Smooth muscle cell (in vitro differentiated cells): ENCODE measurements at regions not wholly inside any gene's neighbourhood (a gene's known extent, or its start where the extent isn't known, plus 50 kb on each side); places are given as distances from the start of the nearest gene placed in this dataset.
A peak's percentile ranks its signal among the peaks of the same experiment; 100 is the strongest.

Experiments
- DNase-seq: peaks from one replicate; lab custom pipeline; 2025; ENCODE audit not compliant: unreplicated experiment; lab: John Stamatoyannopoulos, UW
- H2AFZ ChIP-seq: fragments of 200-600 bp; sonication (generic); 2 replicates; pipeline ENCODE4 v1.6.0; 2016; ENCODE audit warnings: antibody characterized with exemption, low read depth, mild to moderate bottlenecking
- H3F3A ChIP-seq: fragments of 200-600 bp; sonication (generic); 2 replicates; pipeline ENCODE4 v1.6.0; 2017; ENCODE audit warnings: antibody characterized with exemption, low read depth
- H3K27ac ChIP-seq: fragments of 200-600 bp; sonication (generic); 2 replicates; pipeline ENCODE4 v1.5.1; 2016; ENCODE audit warnings: low read depth, mild to moderate bottlenecking
- H3K27me3 ChIP-seq: fragments of 200-600 bp; sonication (generic); 2 replicates; pipeline ENCODE4 v1.6.1; 2016; ENCODE audit warnings: low read depth, mild to moderate bottlenecking
- H3K36me3 ChIP-seq: fragments of 200-600 bp; sonication (generic); 2 replicates; pipeline ENCODE4 v1.5.1; 2016; ENCODE audit warnings: low read depth
- H3K4me1 ChIP-seq: fragments of 200-600 bp; sonication (generic); 2 replicates; pipeline ENCODE4 v1.5.1; 2016; ENCODE audit warnings: low read depth
- H3K4me2 ChIP-seq: fragments of 200-600 bp; sonication (generic); 2 replicates; pipeline ENCODE4 v1.6.0; 2016; ENCODE audit warnings: mild to moderate bottlenecking
- H3K4me3 ChIP-seq: fragments of 200-600 bp; sonication (generic); 2 replicates; pipeline ENCODE4 v1.5.1; 2016; ENCODE audit warnings: mild to moderate bottlenecking
- H3K79me2 ChIP-seq: fragments of 200-600 bp; sonication (generic); 2 replicates; pipeline ENCODE4 v1.6.0; 2016; ENCODE audit warnings: low read depth, mild to moderate bottlenecking
- H3K9ac ChIP-seq: fragments of 200-600 bp; sonication (generic); 2 replicates; pipeline ENCODE4 v1.6.0; 2016; ENCODE audit warnings: low read depth
- H3K9me3 ChIP-seq: fragments of 200-600 bp; sonication (generic); replicated peaks from 2 replicates; pipeline ENCODE4 v1.5.1; 2016; ENCODE audit warnings: low read depth
- H4K20me1 ChIP-seq: fragments of 200-600 bp; sonication (generic); 2 replicates; pipeline ENCODE4 v1.6.0; 2016; ENCODE audit warnings: low read depth
- WGBS: methylation state at CpG from one replicate; pipeline ENCODE4 v1.1.7; 2016; ENCODE audit warnings: low lambda C conversion rate; 5-methylcytosine and 5-hydroxymethylcytosine counted together
- TF ChIP-seq, protein P1 (sequence below): fragments of 200-600 bp; sonication (generic); IDR thresholded peaks from 2 replicates; pipeline ENCODE4 v1.5.1; 2017; ENCODE audit warnings: borderline replicate concordance, mild to moderate bottlenecking, antibody characterized with exemption; ENCODE audit not compliant: insufficient read depth, poor library complexity, severe bottlenecking

DNA sequence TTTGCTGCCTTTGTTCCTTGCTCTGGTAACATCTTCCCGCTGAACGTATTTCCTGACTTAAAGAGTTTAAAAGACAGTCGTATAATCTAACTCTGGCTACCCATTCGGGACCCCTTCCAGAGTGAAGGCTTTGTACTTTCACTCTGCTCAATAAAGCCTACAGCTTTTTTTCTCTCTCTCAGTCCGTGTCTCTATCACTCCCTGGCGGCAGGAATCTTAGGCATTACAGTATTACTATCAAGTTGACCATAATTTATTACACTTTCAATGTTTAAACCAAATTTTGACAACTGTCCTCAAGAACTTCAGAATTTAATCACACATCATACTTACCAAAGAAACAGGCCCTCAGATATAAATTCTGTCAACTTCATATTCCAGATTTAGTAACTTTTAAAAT is 967.9 kb downstream of the FSCB start:
- no peak for DNase-seq
- H3F3A ChIP-seq = no peaks in the 10 kb centered on the region
- H4K20me1 ChIP-seq = no peaks in the 10 kb centered on the region
- H2AFZ ChIP-seq = peak overlapping the region; percentile 90
- no peaks in the 10 kb centered on the region for H3K9me3 ChIP-seq
- 18% methylated on average over 6 of the region's 6 CpGs for WGBS
- no peak overlapping the region for H3K27ac ChIP-seq
- H3K4me1 ChIP-seq = no peaks in the 10 kb centered on the region
- H3K36me3 ChIP-seq = no peaks in the 10 kb centered on the region
- H3K79me2 ChIP-seq = no peaks in the 10 kb centered on the region
- no peak overlapping the region for H3K9ac ChIP-seq
- peak overlapping the region; percentile 82 for H3K4me2 ChIP-seq
- H3K4me3 ChIP-seq = peak overlapping the region; percentile 49
- TF ChIP-seq, protein P1, sequence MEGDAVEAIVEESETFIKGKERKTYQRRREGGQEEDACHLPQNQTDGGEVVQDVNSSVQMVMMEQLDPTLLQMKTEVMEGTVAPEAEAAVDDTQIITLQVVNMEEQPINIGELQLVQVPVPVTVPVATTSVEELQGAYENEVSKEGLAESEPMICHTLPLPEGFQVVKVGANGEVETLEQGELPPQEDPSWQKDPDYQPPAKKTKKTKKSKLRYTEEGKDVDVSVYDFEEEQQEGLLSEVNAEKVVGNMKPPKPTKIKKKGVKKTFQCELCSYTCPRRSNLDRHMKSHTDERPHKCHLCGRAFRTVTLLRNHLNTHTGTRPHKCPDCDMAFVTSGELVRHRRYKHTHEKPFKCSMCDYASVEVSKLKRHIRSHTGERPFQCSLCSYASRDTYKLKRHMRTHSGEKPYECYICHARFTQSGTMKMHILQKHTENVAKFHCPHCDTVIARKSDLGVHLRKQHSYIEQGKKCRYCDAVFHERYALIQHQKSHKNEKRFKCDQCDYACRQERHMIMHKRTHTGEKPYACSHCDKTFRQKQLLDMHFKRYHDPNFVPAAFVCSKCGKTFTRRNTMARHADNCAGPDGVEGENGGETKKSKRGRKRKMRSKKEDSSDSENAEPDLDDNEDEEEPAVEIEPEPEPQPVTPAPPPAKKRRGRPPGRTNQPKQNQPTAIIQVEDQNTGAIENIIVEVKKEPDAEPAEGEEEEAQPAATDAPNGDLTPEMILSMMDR = peak; percentile 67
- H3K27me3 ChIP-seq = no peaks in the 10 kb centered on the region

DNA sequence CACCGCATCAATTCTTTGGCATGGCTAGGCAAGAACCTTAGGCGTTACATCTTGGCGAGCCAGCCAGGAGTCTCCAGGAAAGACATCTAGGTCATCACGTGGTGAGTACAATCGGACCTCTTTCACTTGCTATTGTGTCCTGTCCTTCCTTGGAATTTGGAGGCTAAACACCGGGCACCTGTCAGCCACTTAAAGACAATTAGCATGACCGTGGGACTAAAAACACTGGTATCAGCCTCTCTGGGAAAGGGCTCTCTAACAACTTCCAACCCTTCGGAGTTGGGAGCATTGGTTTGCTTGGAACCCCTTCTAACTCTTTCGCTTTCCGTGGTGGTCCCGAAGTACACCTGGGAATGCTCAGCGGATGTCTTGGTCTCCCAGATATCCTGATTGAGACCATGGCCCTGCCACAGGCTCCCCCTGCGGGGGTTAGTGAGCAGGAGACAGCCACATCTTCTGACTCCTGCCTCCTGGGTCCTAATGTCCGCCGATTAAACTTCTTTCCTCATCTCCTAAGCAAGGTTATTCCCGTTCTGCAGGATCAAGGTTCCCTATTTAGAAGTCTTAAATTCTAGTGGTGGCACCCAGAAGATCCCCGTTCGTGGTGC is 971.7 kb downstream of the FSCB start:
- WGBS = 90% methylated on average over 18 of the region's 18 CpGs
- TF ChIP-seq, protein P1 = no peak
- H3K36me3 ChIP-seq = no peaks in the 10 kb centered on the region
- H3K4me1 ChIP-seq = no peaks in the 10 kb centered on the region
- H3K9me3 ChIP-seq = no peaks in the 10 kb centered on the region
- H3K9ac ChIP-seq = no peak overlapping the region
- H3F3A ChIP-seq = no peaks in the 10 kb centered on the region
- no peak overlapping the region for H3K27ac ChIP-seq
- no peak for DNase-seq
- no peak overlapping the region for H2AFZ ChIP-seq
- no peaks in the 10 kb centered on the region for H3K27me3 ChIP-seq
- H4K20me1 ChIP-seq = no peaks in the 10 kb centered on the region
- no peaks in the 10 kb centered on the region for H3K79me2 ChIP-seq
- no peak overlapping the region for H3K4me2 ChIP-seq
- no peak overlapping the region for H3K4me3 ChIP-seq

DNA sequence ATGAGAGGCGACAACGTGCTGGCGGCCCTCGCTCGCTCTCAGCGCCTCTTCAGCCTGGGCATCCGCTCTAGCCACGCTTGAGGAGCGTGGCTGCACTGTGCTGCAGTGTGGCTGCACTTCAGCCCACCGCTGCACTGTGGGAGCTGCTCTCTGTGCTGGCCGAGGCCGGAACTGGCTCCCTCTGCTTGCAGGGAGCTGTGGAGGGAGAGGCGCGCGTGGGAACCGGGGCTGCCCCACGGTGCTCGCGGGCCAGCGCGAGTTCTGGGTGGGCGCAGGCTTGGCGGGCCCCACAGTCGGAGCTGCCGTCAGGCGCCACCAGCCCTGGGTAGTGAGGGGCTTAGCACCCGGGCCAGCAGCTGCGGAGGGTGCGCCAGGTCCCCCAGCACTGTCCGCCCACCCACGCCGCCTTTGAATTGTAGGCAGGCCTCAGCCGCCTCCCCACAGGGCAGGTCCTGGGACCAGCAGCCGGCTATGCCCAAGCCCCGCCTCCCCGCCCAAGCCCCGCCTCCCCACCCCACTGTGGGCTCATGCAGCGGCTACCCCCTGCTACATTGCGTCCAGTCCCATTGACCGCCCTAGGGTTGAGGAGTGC is 974.2 kb downstream of the FSCB start:
- Histone ChIP-seq H3K4me3 (no peak overlapping the region), H4K20me1 (no peaks in the 10 kb centered on the region), H3K27me3 (no peaks in the 10 kb centered on the region), H3K9ac (no peak overlapping the region), H3K27ac (no peak overlapping the region), H3K79me2 (no peaks in the 10 kb centered on the region), H3F3A (no peaks in the 10 kb centered on the region), H3K4me1 (no peaks in the 10 kb centered on the region), H3K4me2 (no peak overlapping the region), H3K9me3 (no peaks in the 10 kb centered on the region), H2AFZ (no peak overlapping the region), H3K36me3 (no peaks in the 10 kb centered on the region)
- no peak for DNase-seq
- 99% methylated on average over 30 of the region's 40 CpGs for WGBS
- TF ChIP-seq, protein P1 = no peak

DNA sequence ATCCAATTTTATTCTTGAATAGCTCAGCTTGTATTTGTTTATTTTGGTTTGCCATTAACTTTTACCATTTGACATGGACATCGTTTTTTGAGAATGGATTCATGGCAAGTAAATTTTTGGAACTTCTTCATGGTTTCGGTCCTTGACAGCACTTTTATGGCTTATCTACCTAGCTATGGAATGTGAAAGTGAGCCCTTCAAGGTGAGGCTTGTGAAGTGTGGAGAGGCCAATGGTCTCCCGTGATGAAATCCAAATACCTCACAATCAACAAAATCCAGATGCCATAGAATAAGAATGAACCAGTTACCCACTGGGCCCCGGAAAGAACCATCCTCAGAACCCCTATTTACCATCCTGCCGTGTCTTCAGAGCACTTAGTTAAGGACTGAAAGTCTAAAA is 978.8 kb downstream of the FSCB start:
- H4K20me1 ChIP-seq = no peaks in the 10 kb centered on the region
- H3K27me3 ChIP-seq = no peaks in the 10 kb centered on the region
- H3F3A ChIP-seq = no peaks in the 10 kb centered on the region
- TF ChIP-seq, protein P1 = no peak
- DNase-seq = no peak
- H3K9me3 ChIP-seq = no peaks in the 10 kb centered on the region
- H3K4me3 ChIP-seq = no peak overlapping the region
- H3K4me2 ChIP-seq = no peak overlapping the region
- H3K36me3 ChIP-seq = no peaks in the 10 kb centered on the region
- H2AFZ ChIP-seq = no peak overlapping the region
- no peaks in the 10 kb centered on the region for H3K79me2 ChIP-seq
- no peak overlapping the region for H3K9ac ChIP-seq
- 91% methylated on average over 5 of the region's 5 CpGs for WGBS
- no peak overlapping the region for H3K27ac ChIP-seq
- H3K4me1 ChIP-seq = no peaks in the 10 kb centered on the region
